ENCODE measurements at regions not wholly inside any gene's neighbourhood (a gene's known extent, or its start where the extent isn't known, plus 50 kb on each side); places are given as distances from the start of the nearest gene placed in this dataset.

- Histone ChIP-seq H3K27ac (no peak overlapping the region), H3K4me3 (no peak overlapping the region), H3K4me1 (no peaks in the 10 kb centered on the region), H3K4me2 (no peak overlapping the region), H3K9me3 (no peaks in the 10 kb centered on the region)
- no peak for FAIRE-seq
- TF ChIP-seq FOSL2 (IDR thresholded peaks at IDR 0.05) (no peak), FOSL2 (CRISPR knock-in tag; IDR thresholded peaks at IDR 0.05) (no peak; the same call in 1 of the 2 replicates), HOXB13 (CRISPR knock-in tag; IDR thresholded peaks at IDR 0.05; ENCODE audit: low read depth) (no peak), NPAS2 (CRISPR knock-in tag; IDR thresholded peaks at IDR 0.05; ENCODE audit: borderline replicate concordance) (no peak), MAZ (IDR thresholded peaks at IDR 0.05; ENCODE audit: borderline replicate concordance, low read depth, low read length) (no peak), CHD2 (IDR thresholded peaks at IDR 0.05; ENCODE audit: low read length, partially characterized antibody) (no peak), RAD21 (conservative IDR thresholded peaks at IDR 0.05 in 1 of 2, IDR thresholded peaks at IDR 0.05 in 1 of 2) (no peak), ZNF302 (CRISPR knock-in tag; IDR thresholded peaks at IDR 0.05) (no peak), HOXA7 (CRISPR knock-in tag; IDR thresholded peaks at IDR 0.05) (no peak), ATOH8 (CRISPR knock-in tag; IDR thresholded peaks at IDR 0.05; ENCODE audit: low read depth) (no peak), BHLHE40 (IDR thresholded peaks at IDR 0.05; ENCODE audit: low read depth, low read length) (no peak), PHF8 (IDR thresholded peaks at IDR 0.05; ENCODE audit: borderline replicate concordance, low read depth) (no peak), HES2 (IDR thresholded peaks at IDR 0.05) (no peak), CHD4 (IDR thresholded peaks at IDR 0.05; ENCODE audit: borderline replicate concordance) (no peak), PBX3 (IDR thresholded peaks at IDR 0.05) (no peak), ZSCAN20 (CRISPR knock-in tag; IDR thresholded peaks at IDR 0.05) (no peak), MAFK (IDR thresholded peaks at IDR 0.05; ENCODE audit: partially characterized antibody) (no peak), E2F6 (IDR thresholded peaks at IDR 0.05; ENCODE audit: borderline replicate concordance, low read depth) (no peak), HDAC2 (IDR thresholded peaks at IDR 0.05) (no peak), CBX2 (IDR thresholded peaks at IDR 0.05; ENCODE audit: borderline replicate concordance, low read depth) (no peak)
- POLR2A ChIA-PET: no interaction called here
- ATAC-seq: no peak
- CTCF ChIA-PET: no interaction called here
- no peak for DNase-seq (ENCODE audit: low read depth in 1 of 2, low spot score in 1 of 2)
- WGBS (ENCODE audit: missing lambda C conversion rate): 5% methylated on average over 8 of the region's 8 CpGs
Measured at GRCh38 chr1:14345946-14346550, 252.4 kb upstream of the KAZN start.

GRCh38 chr1:14347186-14347585 lies 251.3 kb upstream of the KAZN start:
- FAIRE-seq (no peak), ATAC-seq (no peak), DNase-seq (ENCODE audit: low read depth in 1 of 2, low spot score in 1 of 2) (no peak)
- Histone ChIP-seq H3K9me3 (no peaks in the 10 kb centered on the region), H3K27ac (no peak overlapping the region), H3K4me1 (no peaks in the 10 kb centered on the region), H3K4me3 (no peak overlapping the region), H3K4me2 (no peak overlapping the region)
- whole genome bisulfite sequencing (ENCODE audit: missing lambda C conversion rate): 0% methylated on average over 5 of the region's 6 CpGs
- POLR2A ChIA-PET: no interaction called here
- TF ChIP-seq RAD21 (conservative IDR thresholded peaks at IDR 0.05 in 1 of 2, IDR thresholded peaks at IDR 0.05 in 1 of 2) (no peak), MAX (IDR thresholded peaks at IDR 0.05) (no peak), RARB (CRISPR knock-in tag; IDR thresholded peaks at IDR 0.05) (no peak), PBX3 (IDR thresholded peaks at IDR 0.05) (no peak), ZC3H11A (IDR thresholded peaks at IDR 0.05) (no peak), SREBF2 (IDR thresholded peaks at IDR 0.05) (no peak), HOXB13 (CRISPR knock-in tag; IDR thresholded peaks at IDR 0.05; ENCODE audit: low read depth) (no peak), JUN (IDR thresholded peaks at IDR 0.05) (no peak), NPAS2 (CRISPR knock-in tag; IDR thresholded peaks at IDR 0.05; ENCODE audit: borderline replicate concordance) (no peak), CHD4 (IDR thresholded peaks at IDR 0.05; ENCODE audit: borderline replicate concordance) (no peak), EHF (CRISPR knock-in tag; IDR thresholded peaks at IDR 0.05) (no peak), HDAC2 (IDR thresholded peaks at IDR 0.05) (no peak)
- CTCF ChIA-PET: no interaction called here
